Type B pancreatic cell (in vitro differentiated cells): ENCODE measurements at regions not wholly inside any gene's neighbourhood (a gene's known extent, or its start where the extent isn't known, plus 50 kb on each side); places are given as distances from the start of the nearest gene placed in this dataset.

ENCODE experiments used
- DNase-seq: peaks from one replicate; pipeline ENCODE4 v3.0.0; 2021; ENCODE audit warnings: mixed read lengths; ENCODE audit not compliant: unreplicated experiment; ENCODE audit errors: extremely low spot score
- H3K27ac Mint-ChIP-seq: 2 replicates; pipeline ENCODE4 v1.8.0; 2021; ENCODE audit warnings: mild to moderate bottlenecking, mixed read lengths
- H3K27me3 Mint-ChIP-seq: 2 replicates; pipeline ENCODE4 v1.8.0; 2021; ENCODE audit warnings: mixed read lengths
- H3K36me3 Mint-ChIP-seq: 2 replicates; pipeline ENCODE4 v1.8.0; 2021; ENCODE audit warnings: mixed read lengths
- H3K4me1 Mint-ChIP-seq: one replicate; pipeline ENCODE4 v1.8.0; 2021; ENCODE audit warnings: mixed read lengths; ENCODE audit not compliant: unreplicated experiment
- H3K4me3 Mint-ChIP-seq: 2 replicates; pipeline ENCODE4 v1.8.0; 2021; ENCODE audit warnings: mild to moderate bottlenecking, mixed read lengths
- H3K9me3 Mint-ChIP-seq: 2 replicates; pipeline ENCODE4 v1.8.0; 2021; ENCODE audit warnings: mixed read lengths
- TF ChIP-seq, protein P1 (sequence below): fragments of 200-600 bp; sonication (generic); conservative IDR thresholded peaks from 2 replicates; pipeline ENCODE4 v1.5.0; 2021; ENCODE audit warnings: antibody characterized with exemption, mild to moderate bottlenecking

DNA sequence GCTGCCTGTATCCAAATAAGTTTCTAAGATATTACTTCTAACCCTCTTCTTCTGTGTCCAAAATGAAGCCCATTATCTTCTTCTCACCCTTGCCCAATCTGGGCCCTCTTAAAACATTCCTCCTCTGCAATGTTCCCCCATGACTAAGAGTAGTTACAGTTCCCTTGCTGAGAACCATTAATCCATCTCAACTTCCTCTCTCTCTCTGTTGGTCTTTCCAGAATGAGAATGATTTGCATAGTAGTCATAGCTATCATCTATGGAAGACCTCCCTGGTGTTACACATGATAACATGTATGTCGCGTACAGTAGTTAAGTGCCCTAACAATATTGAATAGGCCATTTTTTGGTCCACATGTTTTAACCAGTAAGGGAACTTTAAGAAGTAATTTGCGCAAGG, 177.9 kb downstream of the ANXA2 start:
- no peaks in the 10 kb centered on the region for H3K9me3 Mint-ChIP-seq
- no peak overlapping the region for H3K4me3 Mint-ChIP-seq
- H3K27me3 Mint-ChIP-seq: peaks cover 74% of the 10 kb centered on the region
- no peak for DNase-seq
- H3K4me1 Mint-ChIP-seq: peaks cover 5% of the 10 kb centered on the region
- H3K27ac Mint-ChIP-seq: no peak overlapping the region
- no peaks in the 10 kb centered on the region for H3K36me3 Mint-ChIP-seq
- TF ChIP-seq, protein P1, sequence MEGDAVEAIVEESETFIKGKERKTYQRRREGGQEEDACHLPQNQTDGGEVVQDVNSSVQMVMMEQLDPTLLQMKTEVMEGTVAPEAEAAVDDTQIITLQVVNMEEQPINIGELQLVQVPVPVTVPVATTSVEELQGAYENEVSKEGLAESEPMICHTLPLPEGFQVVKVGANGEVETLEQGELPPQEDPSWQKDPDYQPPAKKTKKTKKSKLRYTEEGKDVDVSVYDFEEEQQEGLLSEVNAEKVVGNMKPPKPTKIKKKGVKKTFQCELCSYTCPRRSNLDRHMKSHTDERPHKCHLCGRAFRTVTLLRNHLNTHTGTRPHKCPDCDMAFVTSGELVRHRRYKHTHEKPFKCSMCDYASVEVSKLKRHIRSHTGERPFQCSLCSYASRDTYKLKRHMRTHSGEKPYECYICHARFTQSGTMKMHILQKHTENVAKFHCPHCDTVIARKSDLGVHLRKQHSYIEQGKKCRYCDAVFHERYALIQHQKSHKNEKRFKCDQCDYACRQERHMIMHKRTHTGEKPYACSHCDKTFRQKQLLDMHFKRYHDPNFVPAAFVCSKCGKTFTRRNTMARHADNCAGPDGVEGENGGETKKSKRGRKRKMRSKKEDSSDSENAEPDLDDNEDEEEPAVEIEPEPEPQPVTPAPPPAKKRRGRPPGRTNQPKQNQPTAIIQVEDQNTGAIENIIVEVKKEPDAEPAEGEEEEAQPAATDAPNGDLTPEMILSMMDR: no peak

DNA sequence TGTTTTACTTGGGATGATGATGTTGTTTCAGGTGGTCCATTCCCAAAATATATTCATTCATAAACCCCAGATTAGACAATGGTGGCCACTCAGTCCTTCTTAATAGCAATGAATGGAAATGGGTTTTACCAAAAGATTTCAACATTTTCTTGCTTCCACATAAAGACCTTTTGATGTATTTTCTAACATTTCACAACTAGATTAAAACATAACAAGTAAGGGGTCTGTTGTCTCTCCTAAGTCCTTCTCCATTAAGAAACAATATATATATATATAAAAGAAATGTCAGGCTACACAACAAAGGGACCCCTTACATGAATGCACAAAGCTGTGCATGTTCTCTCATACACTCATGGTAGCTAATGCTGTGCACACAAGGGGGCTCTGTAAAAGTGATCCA, 176.4 kb downstream of the ANXA2 start:
- peaks cover 71% of the 10 kb centered on the region for H3K27me3 Mint-ChIP-seq

DNA sequence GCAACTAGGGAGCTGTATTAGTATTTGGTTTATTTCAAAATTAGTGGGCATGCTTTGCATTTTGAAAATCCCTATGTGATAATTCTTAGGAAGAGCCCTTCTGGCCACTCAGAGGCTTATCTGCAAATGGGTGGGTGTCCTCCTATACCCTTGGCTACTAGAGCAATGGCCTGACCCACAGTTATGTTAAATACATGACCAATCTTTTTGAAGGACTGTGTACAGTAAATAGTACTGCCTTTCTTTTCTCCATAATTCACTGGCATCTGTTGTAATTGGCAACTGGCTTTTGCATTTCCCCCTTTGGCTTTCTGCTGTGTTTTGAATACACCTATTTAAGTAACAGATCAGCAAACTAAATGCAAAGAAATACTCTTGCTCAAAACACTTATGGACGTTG, 175.4 kb downstream of the ANXA2 start:
- peaks cover 5% of the 10 kb centered on the region for H3K4me1 Mint-ChIP-seq
- H3K9me3 Mint-ChIP-seq: no peaks in the 10 kb centered on the region
- no peak overlapping the region for H3K27ac Mint-ChIP-seq
- peaks cover 76% of the 10 kb centered on the region for H3K27me3 Mint-ChIP-seq
- no peaks in the 10 kb centered on the region for H3K36me3 Mint-ChIP-seq
- DNase-seq: no peak
- TF ChIP-seq, protein P1: no peak
- H3K4me3 Mint-ChIP-seq: no peak overlapping the region

More for the DNA sequence above, 176.4 kb downstream of the ANXA2 start:
- H3K27ac Mint-ChIP-seq: no peak overlapping the region
- H3K36me3 Mint-ChIP-seq: no peaks in the 10 kb centered on the region
- H3K4me1 Mint-ChIP-seq: peaks cover 5% of the 10 kb centered on the region
- no peak overlapping the region for H3K4me3 Mint-ChIP-seq
- H3K9me3 Mint-ChIP-seq: no peaks in the 10 kb centered on the region
- DNase-seq: no peak
- TF ChIP-seq, protein P1: no peak

DNA sequence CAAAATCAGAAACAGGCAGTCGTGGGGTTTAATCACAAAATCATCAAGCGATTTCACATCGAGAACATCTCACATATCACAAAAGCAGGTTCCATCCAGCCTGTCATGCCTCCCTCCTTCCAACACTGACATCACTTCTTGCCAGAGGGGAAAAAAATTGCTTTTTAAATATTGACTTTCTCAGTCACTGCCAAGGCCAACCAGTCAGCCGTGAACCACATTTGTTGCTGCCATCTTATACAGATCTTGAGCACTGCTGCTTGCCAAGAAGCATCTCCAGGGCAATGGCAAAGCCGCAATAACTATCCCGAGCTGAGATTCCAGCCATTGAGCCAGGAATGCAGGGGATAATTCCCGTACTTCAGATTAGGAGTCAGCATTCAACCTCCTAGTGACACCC, 174.6 kb downstream of the ANXA2 start:
- peaks cover 5% of the 10 kb centered on the region for H3K4me1 Mint-ChIP-seq
- no peak for DNase-seq
- H3K4me3 Mint-ChIP-seq: no peak overlapping the region
- peaks cover 70% of the 10 kb centered on the region for H3K27me3 Mint-ChIP-seq
- H3K27ac Mint-ChIP-seq: peak overlapping the region; percentile 2
- no peaks in the 10 kb centered on the region for H3K36me3 Mint-ChIP-seq
- H3K9me3 Mint-ChIP-seq: no peaks in the 10 kb centered on the region
- TF ChIP-seq, protein P1: no peak

DNA sequence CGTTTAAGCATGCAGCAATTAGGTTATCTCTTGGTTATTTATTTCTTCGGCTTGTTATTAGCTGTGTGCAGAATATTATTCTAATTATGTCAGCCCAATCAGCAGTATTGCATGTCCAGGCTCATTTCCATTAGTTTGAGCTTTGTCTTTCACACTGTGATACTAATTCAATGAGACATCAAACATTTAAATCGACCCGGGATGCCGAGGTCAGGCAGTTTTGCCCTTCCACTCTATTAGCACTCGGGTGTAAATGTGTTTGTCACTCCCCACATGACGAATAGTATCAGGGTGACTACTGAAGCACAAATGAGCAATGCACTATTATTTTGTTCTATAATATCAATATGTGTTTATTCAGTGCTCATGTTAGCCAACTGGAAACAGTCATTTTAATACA, 170.9 kb downstream of the ANXA2 start:
- Mint-ChIP-seq H3K36me3 (no peaks in the 10 kb centered on the region), H3K27me3 (peaks cover 62% of the 10 kb centered on the region), H3K4me1 (peaks cover 5% of the 10 kb centered on the region), H3K4me3 (no peak overlapping the region), H3K9me3 (no peaks in the 10 kb centered on the region), H3K27ac (no peak overlapping the region)
- DNase-seq: no peak
- TF ChIP-seq, protein P1: no peak

DNA sequence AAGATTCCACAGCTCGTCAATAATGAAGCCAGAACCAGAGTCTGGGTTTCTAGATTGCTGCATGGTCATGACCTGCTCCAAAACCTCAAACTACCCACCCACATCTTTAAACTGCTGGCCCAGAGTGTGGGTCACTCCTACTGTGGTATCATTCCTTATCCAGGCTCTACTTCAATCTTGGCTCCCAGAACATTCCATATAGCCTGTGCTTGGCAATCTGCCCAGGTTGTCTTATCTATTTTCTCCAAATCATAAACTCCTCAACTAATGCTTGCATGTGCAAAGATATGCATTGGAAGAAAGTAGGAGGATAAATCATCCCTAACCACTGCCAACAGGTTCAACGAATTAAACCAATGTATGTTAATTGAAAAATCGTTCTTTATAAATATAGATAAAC, 169.7 kb downstream of the ANXA2 start:
- H3K4me3 Mint-ChIP-seq: no peak overlapping the region
- no peaks in the 10 kb centered on the region for H3K9me3 Mint-ChIP-seq
- no peaks in the 10 kb centered on the region for H3K36me3 Mint-ChIP-seq
- H3K27me3 Mint-ChIP-seq: peaks cover 53% of the 10 kb centered on the region
- peaks cover 2% of the 10 kb centered on the region for H3K4me1 Mint-ChIP-seq
- no peak for DNase-seq
- no peak overlapping the region for H3K27ac Mint-ChIP-seq
- TF ChIP-seq, protein P1: no peak
